ENCODE measurements at regions not wholly inside any gene's neighbourhood (a gene's known extent, or its start where the extent isn't known, plus 50 kb on each side); places are given as distances from the start of the nearest gene placed in this dataset.

- Histone ChIP-seq H4K20me1 (ENCODE audit: insufficient read depth) (no peaks in the 10 kb centered on the region), H3K9me3 (no peaks in the 10 kb centered on the region), H3K9ac (no peak overlapping the region), H3K36me3 (replicated peaks in 1 of 2; ENCODE audit: control insufficient read depth in 1 of 2, insufficient read depth in 2 of 2, low read length in 1 of 2) (no peaks in the 10 kb centered on the region), H3K27ac (ENCODE audit: low read depth in 2 of 2, low read length in 1 of 2) (no peak overlapping the region), H3K27me3 (ENCODE audit: insufficient read depth) (no peaks in the 10 kb centered on the region), H3K4me1 (ENCODE audit: control insufficient read depth in 1 of 2, insufficient read depth in 2 of 2, low read depth in 1 of 2, low read length in 1 of 2) (no peaks in the 10 kb centered on the region), H3K4me3 (ENCODE audit: low read depth in 2 of 2, low read length in 1 of 2) (no peak overlapping the region), H3K4me2 (no peak overlapping the region), H3F3A (replicated peaks; ENCODE audit: insufficient read depth) (no peaks in the 10 kb centered on the region), H3K9me2 (no peaks in the 10 kb centered on the region), H3K79me2 (ENCODE audit: insufficient read depth) (no peaks in the 10 kb centered on the region), H2AFZ (ENCODE audit: low read depth) (no peak overlapping the region)
- no peak for TF ChIP-seq POLR2AphosphoS5 (IDR thresholded peaks at IDR 0.05; ENCODE audit: low read depth, low read length)
- no peak for TF ChIP-seq SIN3A (IDR thresholded peaks at IDR 0.05; ENCODE audit: borderline replicate concordance, low read depth, low read length)
- TF ChIP-seq CHD2 (IDR thresholded peaks at IDR 0.05; ENCODE audit: low read length, partially characterized antibody): no peak
- TF ChIP-seq GABPA (IDR thresholded peaks at IDR 0.05; ENCODE audit: low read depth): no peak
- no peak for TF ChIP-seq GATA2 (CRISPR knock-in tag; IDR thresholded peaks at IDR 0.05)
- TF ChIP-seq EZH2phosphoT487 (IDR thresholded peaks at IDR 0.05; ENCODE audit: borderline replicate concordance, low read depth): no peak
- no peak for TF ChIP-seq FOXM1 (IDR thresholded peaks at IDR 0.05; ENCODE audit: low read depth)
- TF ChIP-seq MAX (IDR thresholded peaks at IDR 0.05; ENCODE audit: low read depth): no peak
- TF ChIP-seq RXRA (IDR thresholded peaks at IDR 0.05; ENCODE audit: borderline replicate concordance, low read depth): no peak
- no peak for TF ChIP-seq MXI1 (IDR thresholded peaks at IDR 0.05; ENCODE audit: low read depth, low read length)
- ChIA-PET POLR2A (no interaction called here), CTCF (no interaction called here)
- no peak for DNase-seq
- WGBS (ENCODE audit: low lambda C conversion rate): 11% methylated on average over 1 of the region's 1 CpG
Observed at GRCh38 chr2:34311816-34312215, 712.7 kb upstream of the FAM98A start.

DNA sequence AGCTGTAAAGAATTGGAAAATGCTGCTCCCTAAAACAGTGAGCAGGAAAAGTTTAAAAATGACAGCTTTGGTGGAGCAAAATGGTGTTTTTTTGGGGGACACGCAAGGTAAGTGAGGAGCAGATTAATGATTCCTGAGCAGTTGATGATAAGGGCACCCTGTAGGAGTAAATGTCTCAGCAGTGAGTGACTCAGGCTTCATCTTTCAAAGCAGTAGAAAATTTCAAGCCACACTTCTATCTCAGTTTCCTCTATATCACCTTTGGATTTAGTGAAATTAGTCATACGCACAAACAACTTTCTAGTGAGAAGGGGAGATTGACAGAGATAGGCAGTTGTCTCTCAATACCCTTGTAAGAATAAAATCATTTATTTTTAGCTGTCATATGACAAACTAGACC, 709.0 kb upstream of the FAM98A start:
- DNase-seq: no peak
- Histone ChIP-seq H3K4me2 (no peak overlapping the region), H3K79me2 (ENCODE audit: insufficient read depth) (no peaks in the 10 kb centered on the region), H3K36me3 (replicated peaks in 1 of 2; ENCODE audit: control insufficient read depth in 1 of 2, insufficient read depth in 2 of 2, low read length in 1 of 2) (no peaks in the 10 kb centered on the region), H4K20me1 (ENCODE audit: insufficient read depth) (no peaks in the 10 kb centered on the region), H3K27ac (ENCODE audit: low read depth in 2 of 2, low read length in 1 of 2) (no peak overlapping the region), H2AFZ (ENCODE audit: low read depth) (no peak overlapping the region), H3K9me3 (no peaks in the 10 kb centered on the region), H3K4me1 (ENCODE audit: control insufficient read depth in 1 of 2, insufficient read depth in 2 of 2, low read depth in 1 of 2, low read length in 1 of 2) (no peaks in the 10 kb centered on the region), H3K9ac (no peak overlapping the region), H3F3A (replicated peaks; ENCODE audit: insufficient read depth) (no peaks in the 10 kb centered on the region), H3K27me3 (ENCODE audit: insufficient read depth) (no peaks in the 10 kb centered on the region), H3K4me3 (ENCODE audit: low read depth in 2 of 2, low read length in 1 of 2) (no peak overlapping the region), H3K9me2 (no peaks in the 10 kb centered on the region)
- CTCF ChIA-PET: interaction anchor here (1.0 kb wide), 1 partner anchor 262 kb away, joined by 3 read pairs; no protein-coding TSS in a partner anchor
- 35% methylated on average over 2 of the region's 2 CpGs for WGBS (ENCODE audit: low lambda C conversion rate)
- POLR2A ChIA-PET: no interaction called here
- TF ChIP-seq SIN3A (IDR thresholded peaks at IDR 0.05; ENCODE audit: borderline replicate concordance, low read depth, low read length) (no peak), EZH2phosphoT487 (IDR thresholded peaks at IDR 0.05; ENCODE audit: borderline replicate concordance, low read depth) (no peak), MXI1 (IDR thresholded peaks at IDR 0.05; ENCODE audit: low read depth, low read length) (no peak), POLR2AphosphoS5 (IDR thresholded peaks at IDR 0.05; ENCODE audit: low read depth, low read length) (no peak), GABPA (IDR thresholded peaks at IDR 0.05; ENCODE audit: low read depth) (no peak), TEAD4 (IDR thresholded peaks at IDR 0.05; ENCODE audit: borderline replicate concordance, insufficient read depth) (no peak), SMC3 (IDR thresholded peaks at IDR 0.05; ENCODE audit: low read depth, low read length) (no peak), RCOR1 (IDR thresholded peaks at IDR 0.05; ENCODE audit: low read length) (no peak), FOXM1 (IDR thresholded peaks at IDR 0.05; ENCODE audit: low read depth) (no peak), GATA2 (CRISPR knock-in tag; IDR thresholded peaks at IDR 0.05) (no peak), MAX (IDR thresholded peaks at IDR 0.05; ENCODE audit: low read depth) (no peak), ZBTB33 (IDR thresholded peaks at IDR 0.05; ENCODE audit: borderline replicate concordance, low read depth) (no peak), RAD21 (IDR thresholded peaks at IDR 0.05; ENCODE audit: low read length) (no peak)
- TF ChIP-seq, protein P1, sequence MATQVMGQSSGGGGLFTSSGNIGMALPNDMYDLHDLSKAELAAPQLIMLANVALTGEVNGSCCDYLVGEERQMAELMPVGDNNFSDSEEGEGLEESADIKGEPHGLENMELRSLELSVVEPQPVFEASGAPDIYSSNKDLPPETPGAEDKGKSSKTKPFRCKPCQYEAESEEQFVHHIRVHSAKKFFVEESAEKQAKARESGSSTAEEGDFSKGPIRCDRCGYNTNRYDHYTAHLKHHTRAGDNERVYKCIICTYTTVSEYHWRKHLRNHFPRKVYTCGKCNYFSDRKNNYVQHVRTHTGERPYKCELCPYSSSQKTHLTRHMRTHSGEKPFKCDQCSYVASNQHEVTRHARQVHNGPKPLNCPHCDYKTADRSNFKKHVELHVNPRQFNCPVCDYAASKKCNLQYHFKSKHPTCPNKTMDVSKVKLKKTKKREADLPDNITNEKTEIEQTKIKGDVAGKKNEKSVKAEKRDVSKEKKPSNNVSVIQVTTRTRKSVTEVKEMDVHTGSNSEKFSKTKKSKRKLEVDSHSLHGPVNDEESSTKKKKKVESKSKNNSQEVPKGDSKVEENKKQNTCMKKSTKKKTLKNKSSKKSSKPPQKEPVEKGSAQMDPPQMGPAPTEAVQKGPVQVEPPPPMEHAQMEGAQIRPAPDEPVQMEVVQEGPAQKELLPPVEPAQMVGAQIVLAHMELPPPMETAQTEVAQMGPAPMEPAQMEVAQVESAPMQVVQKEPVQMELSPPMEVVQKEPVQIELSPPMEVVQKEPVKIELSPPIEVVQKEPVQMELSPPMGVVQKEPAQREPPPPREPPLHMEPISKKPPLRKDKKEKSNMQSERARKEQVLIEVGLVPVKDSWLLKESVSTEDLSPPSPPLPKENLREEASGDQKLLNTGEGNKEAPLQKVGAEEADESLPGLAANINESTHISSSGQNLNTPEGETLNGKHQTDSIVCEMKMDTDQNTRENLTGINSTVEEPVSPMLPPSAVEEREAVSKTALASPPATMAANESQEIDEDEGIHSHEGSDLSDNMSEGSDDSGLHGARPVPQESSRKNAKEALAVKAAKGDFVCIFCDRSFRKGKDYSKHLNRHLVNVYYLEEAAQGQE (IDR thresholded peaks at IDR 0.05; ENCODE audit: low read depth, low read length): no peak
- TF ChIP-seq, protein P2, sequence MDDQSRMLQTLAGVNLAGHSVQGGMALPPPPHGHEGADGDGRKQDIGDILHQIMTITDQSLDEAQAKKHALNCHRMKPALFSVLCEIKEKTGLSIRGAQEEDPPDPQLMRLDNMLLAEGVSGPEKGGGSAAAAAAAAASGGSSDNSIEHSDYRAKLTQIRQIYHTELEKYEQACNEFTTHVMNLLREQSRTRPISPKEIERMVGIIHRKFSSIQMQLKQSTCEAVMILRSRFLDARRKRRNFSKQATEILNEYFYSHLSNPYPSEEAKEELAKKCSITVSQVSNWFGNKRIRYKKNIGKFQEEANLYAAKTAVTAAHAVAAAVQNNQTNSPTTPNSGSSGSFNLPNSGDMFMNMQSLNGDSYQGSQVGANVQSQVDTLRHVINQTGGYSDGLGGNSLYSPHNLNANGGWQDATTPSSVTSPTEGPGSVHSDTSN (IDR thresholded peaks at IDR 0.05): no peak
- TF ChIP-seq, protein P3, sequence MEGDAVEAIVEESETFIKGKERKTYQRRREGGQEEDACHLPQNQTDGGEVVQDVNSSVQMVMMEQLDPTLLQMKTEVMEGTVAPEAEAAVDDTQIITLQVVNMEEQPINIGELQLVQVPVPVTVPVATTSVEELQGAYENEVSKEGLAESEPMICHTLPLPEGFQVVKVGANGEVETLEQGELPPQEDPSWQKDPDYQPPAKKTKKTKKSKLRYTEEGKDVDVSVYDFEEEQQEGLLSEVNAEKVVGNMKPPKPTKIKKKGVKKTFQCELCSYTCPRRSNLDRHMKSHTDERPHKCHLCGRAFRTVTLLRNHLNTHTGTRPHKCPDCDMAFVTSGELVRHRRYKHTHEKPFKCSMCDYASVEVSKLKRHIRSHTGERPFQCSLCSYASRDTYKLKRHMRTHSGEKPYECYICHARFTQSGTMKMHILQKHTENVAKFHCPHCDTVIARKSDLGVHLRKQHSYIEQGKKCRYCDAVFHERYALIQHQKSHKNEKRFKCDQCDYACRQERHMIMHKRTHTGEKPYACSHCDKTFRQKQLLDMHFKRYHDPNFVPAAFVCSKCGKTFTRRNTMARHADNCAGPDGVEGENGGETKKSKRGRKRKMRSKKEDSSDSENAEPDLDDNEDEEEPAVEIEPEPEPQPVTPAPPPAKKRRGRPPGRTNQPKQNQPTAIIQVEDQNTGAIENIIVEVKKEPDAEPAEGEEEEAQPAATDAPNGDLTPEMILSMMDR (IDR thresholded peaks at IDR 0.05): no peak

Measured in SK-N-SH (cell line).